ENCODE measurements at regions not wholly inside any gene's neighbourhood (a gene's known extent, or its start where the extent isn't known, plus 50 kb on each side); places are given as distances from the start of the nearest gene placed in this dataset.

- Histone ChIP-seq H3K9me3 (no peaks in the 10 kb centered on the region), H3K4me1 (ENCODE audit: control insufficient read depth in 1 of 2, low read depth in 2 of 2) (no peaks in the 10 kb centered on the region), H3K4me3 (no peak overlapping the region), H3K27me3 (replicated peaks; ENCODE audit: insufficient read depth) (no peaks in the 10 kb centered on the region), H3K27ac (no peak overlapping the region), H3K36me3 (no peaks in the 10 kb centered on the region)
- peak; percentile 52 for TF ChIP-seq CTCF (IDR thresholded peaks at IDR 0.05)
- DNase-seq (ENCODE audit: low spot score) (no peak), ATAC-seq (ENCODE audit: insufficient number of reproducible peaks, low FRiP score, low read depth) (no peak)
Observed at GRCh38 chr15:94164202-94164807, 67.1 kb upstream of the MCTP2 start.

- no peak overlapping the region for H3K4me3 ChIP-seq
- H3K9me3 ChIP-seq: no peaks in the 10 kb centered on the region
- H3K36me3 ChIP-seq: no peaks in the 10 kb centered on the region
- H3K27ac ChIP-seq: no peak overlapping the region
- DNase-seq (ENCODE audit: low spot score) (no peak), ATAC-seq (ENCODE audit: insufficient number of reproducible peaks, low FRiP score, low read depth) (no peak)
- no peaks in the 10 kb centered on the region for H3K27me3 ChIP-seq (replicated peaks; ENCODE audit: insufficient read depth)
- TF ChIP-seq CTCF (IDR thresholded peaks at IDR 0.05): no peak
- no peaks in the 10 kb centered on the region for H3K4me1 ChIP-seq (ENCODE audit: control insufficient read depth in 1 of 2, low read depth in 2 of 2)
Observed at GRCh38 chr15:94162939-94163338, 68.4 kb upstream of the MCTP2 start.

- no peak overlapping the region for H3K27ac ChIP-seq
- DNase-seq (ENCODE audit: low spot score): no peak
- ATAC-seq (ENCODE audit: insufficient number of reproducible peaks, low FRiP score, low read depth): no peak
- no peaks in the 10 kb centered on the region for H3K9me3 ChIP-seq
- TF ChIP-seq CTCF (IDR thresholded peaks at IDR 0.05): no peak
- H3K4me3 ChIP-seq: no peak overlapping the region
- no peaks in the 10 kb centered on the region for H3K4me1 ChIP-seq (ENCODE audit: control insufficient read depth in 1 of 2, low read depth in 2 of 2)
- H3K36me3 ChIP-seq: no peaks in the 10 kb centered on the region
- H3K27me3 ChIP-seq (replicated peaks; ENCODE audit: insufficient read depth): no peaks in the 10 kb centered on the region
Observed at GRCh38 chr15:94154255-94154654, 77.1 kb upstream of the MCTP2 start.

GRCh38 chr15:94145046-94145445, 86.3 kb upstream of the MCTP2 start:
- Histone ChIP-seq H3K36me3 (no peaks in the 10 kb centered on the region), H3K27me3 (replicated peaks; ENCODE audit: insufficient read depth) (no peaks in the 10 kb centered on the region), H3K9me3 (no peaks in the 10 kb centered on the region), H3K27ac (no peak overlapping the region), H3K4me1 (ENCODE audit: control insufficient read depth in 1 of 2, low read depth in 2 of 2) (no peaks in the 10 kb centered on the region), H3K4me3 (no peak overlapping the region)
- ATAC-seq (ENCODE audit: insufficient number of reproducible peaks, low FRiP score, low read depth) (no peak), DNase-seq (ENCODE audit: low spot score) (no peak)
- no peak for TF ChIP-seq CTCF (IDR thresholded peaks at IDR 0.05)

- DNase-seq (ENCODE audit: low spot score): no peak
- no peak overlapping the region for H3K27ac ChIP-seq
- H3K4me3 ChIP-seq: no peak overlapping the region
- no peaks in the 10 kb centered on the region for H3K27me3 ChIP-seq (replicated peaks; ENCODE audit: insufficient read depth)
- no peak for TF ChIP-seq CTCF (IDR thresholded peaks at IDR 0.05)
- no peaks in the 10 kb centered on the region for H3K4me1 ChIP-seq (ENCODE audit: control insufficient read depth in 1 of 2, low read depth in 2 of 2)
- no peaks in the 10 kb centered on the region for H3K36me3 ChIP-seq
- no peaks in the 10 kb centered on the region for H3K9me3 ChIP-seq
- no peak for ATAC-seq (ENCODE audit: insufficient number of reproducible peaks, low FRiP score, low read depth)
Observed at GRCh38 chr15:94141802-94142201, 89.6 kb upstream of the MCTP2 start.
